Fibroblast of lung (primary cell): ENCODE measurements at regions not wholly inside any gene's neighbourhood (a gene's known extent, or its start where the extent isn't known, plus 50 kb on each side); places are given as distances from the start of the nearest gene placed in this dataset.
A peak's percentile ranks its signal among the peaks of the same experiment; 100 is the strongest.

Source experiments
- DNase-seq, 2 donors: peaks; one replicate each; pipeline versions ENCODE4 v3.0.0 to v3.0.0-alpha.2; 2010; ENCODE audit warnings: low read depth in 2 of 2
- H2AFZ ChIP-seq: 2 replicates; pipeline ENCODE4 v1.5.1; 2012; ENCODE audit warnings: low read length, control low read depth, inconsistent platforms
- H3K27ac ChIP-seq: 2 replicates; pipeline ENCODE4 v1.5.1; 2011; ENCODE audit warnings: low read length, control low read depth; ENCODE audit not compliant: insufficient read depth
- H3K27me3 ChIP-seq: 2 replicates; pipeline ENCODE4 v1.5.1; 2011; ENCODE audit warnings: mild to moderate bottlenecking, low read length; ENCODE audit not compliant: control insufficient read depth, insufficient read depth
- H3K36me3 ChIP-seq: 2 replicates; pipeline ENCODE4 v1.5.1; 2011; ENCODE audit warnings: low read length; ENCODE audit not compliant: control insufficient read depth, insufficient read depth
- H3K4me1 ChIP-seq: 2 replicates; pipeline ENCODE4 v1.5.1; 2011; ENCODE audit warnings: low read length; ENCODE audit not compliant: control insufficient read depth, insufficient read depth; ENCODE audit errors: extremely low read depth
- H3K4me2 ChIP-seq: 2 replicates; pipeline ENCODE4 v1.5.1; 2011; ENCODE audit warnings: low read length, control low read depth; ENCODE audit not compliant: insufficient read depth; ENCODE audit errors: extremely low read depth
- H3K4me3 ChIP-seq, 4 experiments: fragments of 200-600 bp in 1 of 4; sonication (generic) in 1 of 4; replicated peaks in 1 of 4; 2 replicates each; pipeline ENCODE4 v1.5.1; 2011 to 2016; ENCODE audit warnings: low read length in 4 of 4, low read depth in 3 of 4, mild to moderate bottlenecking in 3 of 4, control low read depth in 2 of 4, inconsistent platforms in 1 of 4, mixed read lengths in 1 of 4; ENCODE audit not compliant: insufficient read depth in 1 of 4; ENCODE audit errors: control extremely low read depth in 1 of 4
- H3K79me2 ChIP-seq: 2 replicates; pipeline ENCODE4 v1.5.1; 2012; ENCODE audit warnings: mild to moderate bottlenecking, low read length, inconsistent platforms; ENCODE audit not compliant: control insufficient read depth, insufficient read depth
- H3K9ac ChIP-seq: 2 replicates; pipeline ENCODE4 v1.5.1; 2011; ENCODE audit warnings: mild to moderate bottlenecking, low read length, control low read depth; ENCODE audit not compliant: insufficient read depth
- H3K9me3 ChIP-seq: 2 replicates; pipeline ENCODE4 v1.5.1; 2012; ENCODE audit warnings: low read depth, low read length; ENCODE audit not compliant: control insufficient read depth, insufficient read depth
- H4K20me1 ChIP-seq: 2 replicates; pipeline ENCODE4 v1.5.1; 2011; ENCODE audit warnings: low read length; ENCODE audit not compliant: control insufficient read depth, insufficient read depth; ENCODE audit errors: extremely low read depth
- EZH2 ChIP-seq: IDR thresholded peaks from 2 replicates; pipeline ENCODE4 v1.5.1; 2012; ENCODE audit warnings: low read length, control low read depth, mild to moderate bottlenecking; ENCODE audit errors: missing control alignments
- TF ChIP-seq, protein P1 (sequence below), 2 donors: IDR thresholded peaks in 1 of 2; conservative IDR thresholded peaks in 1 of 2; 1 replicate in 1 of 2; 2 replicates in 1 of 2; pipeline ENCODE4 v1.5.1; 2011 to 2012; ENCODE audit warnings: low read length in 2 of 2, control low read depth in 1 of 2, inconsistent platforms in 1 of 2, low read depth in 1 of 2, mild to moderate bottlenecking in 1 of 2

DNA sequence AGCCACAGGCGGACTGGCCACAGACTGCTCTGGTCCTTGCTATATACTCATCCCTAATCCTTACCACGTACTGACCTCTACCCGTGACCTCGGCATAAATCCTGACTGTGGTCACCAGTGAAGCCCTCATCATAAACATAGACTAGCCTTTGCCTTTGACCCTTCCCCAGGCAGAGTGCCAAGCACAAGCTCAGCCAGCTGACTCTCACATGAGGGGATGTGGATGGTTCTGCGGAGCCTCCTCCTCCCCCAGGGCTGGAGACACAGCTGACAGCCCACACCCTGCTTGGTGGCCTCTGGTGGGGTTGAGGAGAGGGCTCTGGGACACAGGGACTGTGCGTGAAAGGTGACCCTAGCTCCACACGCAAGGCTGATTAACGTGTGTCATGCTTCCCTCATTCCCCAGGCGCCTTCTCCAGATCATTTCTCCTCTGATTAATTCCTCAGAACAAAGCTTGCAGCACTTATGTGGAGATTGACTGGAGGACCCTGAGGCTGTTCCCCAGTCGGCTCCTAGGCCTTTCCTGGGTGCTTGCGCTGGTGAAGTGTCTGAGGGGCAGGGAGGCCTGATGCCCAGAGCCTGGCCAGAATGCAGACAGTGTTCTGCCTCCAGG, 241.5 kb upstream of the NLRP1 start:
- H3K79me2 ChIP-seq = no peaks in the 10 kb centered on the region
- no peak overlapping the region for H3K4me3 ChIP-seq
- no peaks in the 10 kb centered on the region for H3K9me3 ChIP-seq
- H3K36me3 ChIP-seq = no peaks in the 10 kb centered on the region
- peak; percentile 56 to 75 for DNase-seq
- H3K9ac ChIP-seq = no peak overlapping the region
- H3K27ac ChIP-seq = no peak overlapping the region
- peak overlapping the region; percentile 32 for H3K4me2 ChIP-seq
- no peak for TF ChIP-seq EZH2
- TF ChIP-seq, protein P1, sequence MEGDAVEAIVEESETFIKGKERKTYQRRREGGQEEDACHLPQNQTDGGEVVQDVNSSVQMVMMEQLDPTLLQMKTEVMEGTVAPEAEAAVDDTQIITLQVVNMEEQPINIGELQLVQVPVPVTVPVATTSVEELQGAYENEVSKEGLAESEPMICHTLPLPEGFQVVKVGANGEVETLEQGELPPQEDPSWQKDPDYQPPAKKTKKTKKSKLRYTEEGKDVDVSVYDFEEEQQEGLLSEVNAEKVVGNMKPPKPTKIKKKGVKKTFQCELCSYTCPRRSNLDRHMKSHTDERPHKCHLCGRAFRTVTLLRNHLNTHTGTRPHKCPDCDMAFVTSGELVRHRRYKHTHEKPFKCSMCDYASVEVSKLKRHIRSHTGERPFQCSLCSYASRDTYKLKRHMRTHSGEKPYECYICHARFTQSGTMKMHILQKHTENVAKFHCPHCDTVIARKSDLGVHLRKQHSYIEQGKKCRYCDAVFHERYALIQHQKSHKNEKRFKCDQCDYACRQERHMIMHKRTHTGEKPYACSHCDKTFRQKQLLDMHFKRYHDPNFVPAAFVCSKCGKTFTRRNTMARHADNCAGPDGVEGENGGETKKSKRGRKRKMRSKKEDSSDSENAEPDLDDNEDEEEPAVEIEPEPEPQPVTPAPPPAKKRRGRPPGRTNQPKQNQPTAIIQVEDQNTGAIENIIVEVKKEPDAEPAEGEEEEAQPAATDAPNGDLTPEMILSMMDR (conservative IDR thresholded peaks at IDR 0.05 in 1 of 2, IDR thresholded peaks at IDR 0.05 in 1 of 2; ENCODE audit: low read depth in 1 of 2, low read length in 2 of 2) = no peak
- peaks cover 13% of the 10 kb centered on the region for H3K4me1 ChIP-seq
- H4K20me1 ChIP-seq = no peaks in the 10 kb centered on the region
- no peaks in the 10 kb centered on the region for H3K27me3 ChIP-seq
- H2AFZ ChIP-seq = no peak overlapping the region

DNA sequence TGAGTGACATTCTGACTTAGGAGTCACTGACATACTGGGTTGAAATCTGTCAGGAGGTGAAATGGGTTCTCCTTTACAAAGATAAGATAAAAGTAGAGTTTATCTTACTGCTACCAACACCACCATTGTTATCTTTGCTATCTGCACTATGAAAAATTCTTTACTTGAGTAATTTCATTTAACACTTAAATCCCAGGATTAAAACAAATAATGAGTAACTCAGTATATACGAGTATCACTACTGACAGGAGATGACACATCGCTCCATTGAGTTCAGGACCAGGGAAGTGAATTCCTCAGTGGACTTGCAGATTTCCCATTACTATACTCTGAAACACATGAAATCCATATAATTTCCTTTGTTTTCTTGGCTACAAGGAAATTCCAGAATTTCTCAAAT, 242.1 kb upstream of the NLRP1 start:
- DNase-seq = peak in 1 of 2 donors; percentile 62
- TF ChIP-seq, protein P1 (conservative IDR thresholded peaks at IDR 0.05 in 1 of 2, IDR thresholded peaks at IDR 0.05 in 1 of 2; ENCODE audit: low read depth in 1 of 2, low read length in 2 of 2) = no peak
- TF ChIP-seq EZH2 = no peak
- no peak overlapping the region for H3K27ac ChIP-seq
- peaks cover 11% of the 10 kb centered on the region for H3K4me1 ChIP-seq
- H3K4me3 ChIP-seq = no peak overlapping the region
- H3K4me2 ChIP-seq = peak overlapping the region; percentile 32
- no peak overlapping the region for H3K9ac ChIP-seq
- no peaks in the 10 kb centered on the region for H3K27me3 ChIP-seq
- H3K79me2 ChIP-seq = no peaks in the 10 kb centered on the region
- H3K9me3 ChIP-seq = no peaks in the 10 kb centered on the region
- H4K20me1 ChIP-seq = no peaks in the 10 kb centered on the region
- H2AFZ ChIP-seq = no peak overlapping the region
- H3K36me3 ChIP-seq = no peaks in the 10 kb centered on the region

DNA sequence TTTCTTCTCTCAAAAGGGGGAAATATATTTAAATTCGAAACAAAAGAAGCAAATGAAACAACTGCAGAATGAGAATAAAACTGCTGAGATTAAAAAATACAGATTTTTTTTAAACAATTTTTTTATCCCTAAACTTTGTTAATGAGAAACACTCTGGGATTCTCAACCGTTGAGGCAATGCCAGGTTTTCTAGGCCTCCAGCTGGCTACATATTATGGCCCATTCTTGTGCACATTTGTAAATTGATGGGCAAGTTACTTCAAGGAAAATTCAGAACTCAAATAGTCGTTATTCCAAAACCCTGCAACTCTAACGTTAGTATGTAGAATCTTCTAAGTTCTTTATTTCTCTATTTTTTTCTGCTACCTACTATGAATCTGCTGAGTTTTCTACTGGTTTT, 239.3 kb upstream of the WSCD1 start:
- Histone ChIP-seq H3K79me2 (no peaks in the 10 kb centered on the region), H3K4me1 (peaks cover 4% of the 10 kb centered on the region), H3K36me3 (no peaks in the 10 kb centered on the region), H3K27ac (no peak overlapping the region), H4K20me1 (no peaks in the 10 kb centered on the region), H3K4me3 (no peak overlapping the region), H3K4me2 (no peak overlapping the region), H3K9me3 (no peaks in the 10 kb centered on the region), H3K9ac (no peak overlapping the region), H2AFZ (no peak overlapping the region), H3K27me3 (no peaks in the 10 kb centered on the region)
- TF ChIP-seq, protein P1 (conservative IDR thresholded peaks at IDR 0.05 in 1 of 2, IDR thresholded peaks at IDR 0.05 in 1 of 2; ENCODE audit: low read depth in 1 of 2, low read length in 2 of 2) = no peak
- no peak for DNase-seq
